Pancreas (tissue), 10 donors: ENCODE measurements at regions not wholly inside any gene's neighbourhood (a gene's known extent, or its start where the extent isn't known, plus 50 kb on each side); places are given as distances from the start of the nearest gene placed in this dataset.

Source experiments
- ATAC-seq, 4 donors: fragments of 200-7000 bp; cut with Tn5 transposase; one replicate each; pipeline versions ENCODE4 v1.8.0 to v1.9.1; 2020; ENCODE audit warnings: mild to moderate bottlenecking in 4 of 4, moderate library complexity in 4 of 4
- DNase-seq, 6 donors: peaks; one replicate each; pipeline ENCODE4 v3.0.0-alpha.2; 2020
- FAIRE-seq: peaks from 2 replicates; lab custom pipeline; 2012; peaks lifted over from hg19 to GRCh38; lab: Jason Lieb, UNC
- H3K27ac ChIP-seq, 4 donors: fragments of 200-600 bp; sonication (generic); 1 replicate in 3 of 4; 2 replicates in 1 of 4; pipeline versions ENCODE4 v1.5.0 to v1.8.0; 2020
- H3K27me3 ChIP-seq, 4 donors: fragments of 200-600 bp; one replicate each; pipeline ENCODE4 v1.8.0; 2021
- H3K36me3 ChIP-seq, 3 donors: fragments of 200-600 bp; sonication (generic) in 1 of 3; one replicate each; pipeline versions ENCODE4 v1.5.0 to v1.8.0; 2020 to 2021
- H3K4me1 ChIP-seq, 3 donors: fragments of 200-600 bp; one replicate each; pipeline ENCODE4 v1.8.0; 2021
- H3K4me3 ChIP-seq, 4 donors: fragments of 200-600 bp; sonication (generic) in 2 of 4; one replicate each; pipeline versions ENCODE4 v1.5.0 to v1.8.0; 2020 to 2021
- H3K9me3 ChIP-seq, 4 donors: fragments of 200-600 bp; one replicate each; pipeline ENCODE4 v1.8.0; 2021
- WGBS, 2 donors: extraction: QIAGEN DNeasy Blood & Tissue Kit; methylation state at CpG; one replicate each; pipeline ENCODE4 v1.1.7; 2013; 5-methylcytosine and 5-hydroxymethylcytosine counted together
- intact Hi-C, 3 donors: fragments of 100-400 bp; cut with DNase I; formaldehyde crosslinking; loops; one replicate each; pipeline versions ENCODE4 v1.11.1 to v1.14.2; 2022
- TF ChIP-seq, protein P1 (sequence below), 4 donors: fragments of 200-600 bp; sonication (generic) in 3 of 4; IDR thresholded peaks; one replicate each; pipeline versions ENCODE4 v1.5.0 to v1.8.0; 2021; ENCODE audit warnings: antibody characterized with exemption in 4 of 4
- donor health status: healthy with polysubstance abuse.
- donor health status: DM: no; HTN: no; CAD: no; lungs with moderate emphysema.
- donor health status: DM: no; HTN: no; CAD: no.
- donor health status: control.
- donor health status: control.
- donor health status: Bipolar disorder and iron deficiency.
- donor health status: DM: yes; HTN: yes; CAD: no.
- donor health status: DM: no; HTN: no; CAD: no.
- donor health status: DM: no; HTN: no; CAD: no.
- donor health status: DM: yes; HTN: yes; CAD: no.

DNA sequence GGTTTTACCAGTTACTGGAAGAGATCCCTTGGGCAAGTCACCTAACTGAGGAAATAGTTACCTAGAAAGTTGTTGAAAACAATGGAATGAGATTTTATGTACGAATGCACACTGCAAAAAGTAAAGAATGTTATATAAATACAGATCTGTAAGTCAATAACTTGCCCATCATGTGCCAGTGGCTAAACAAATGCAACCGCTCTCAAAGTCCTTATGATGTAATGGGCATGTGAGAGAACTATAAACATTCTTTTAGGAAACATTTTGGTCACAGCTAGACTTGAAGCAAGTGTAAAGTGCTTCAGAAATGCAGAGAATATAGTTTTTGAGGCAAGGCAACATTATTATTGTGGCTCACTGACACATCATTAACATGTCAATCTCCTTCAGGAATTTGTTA is 1044.5 kb downstream of the TUSC7 start:
- Histone ChIP-seq H3K27ac (no peak overlapping the region), H3K9me3 (no peaks in the 10 kb centered on the region), H3K4me3 (no peak overlapping the region), H3K4me1 (no peaks in the 10 kb centered on the region), H3K36me3 (no peaks in the 10 kb centered on the region), H3K27me3 (no peaks in the 10 kb centered on the region)
- ATAC-seq (no peak), DNase-seq (no peak), FAIRE-seq (no peak)
- 50 to 55% methylated on average over 2 of the region's 2 CpGs for WGBS, 2 donors
- intact Hi-C loops = no loop called here
- TF ChIP-seq, protein P1, sequence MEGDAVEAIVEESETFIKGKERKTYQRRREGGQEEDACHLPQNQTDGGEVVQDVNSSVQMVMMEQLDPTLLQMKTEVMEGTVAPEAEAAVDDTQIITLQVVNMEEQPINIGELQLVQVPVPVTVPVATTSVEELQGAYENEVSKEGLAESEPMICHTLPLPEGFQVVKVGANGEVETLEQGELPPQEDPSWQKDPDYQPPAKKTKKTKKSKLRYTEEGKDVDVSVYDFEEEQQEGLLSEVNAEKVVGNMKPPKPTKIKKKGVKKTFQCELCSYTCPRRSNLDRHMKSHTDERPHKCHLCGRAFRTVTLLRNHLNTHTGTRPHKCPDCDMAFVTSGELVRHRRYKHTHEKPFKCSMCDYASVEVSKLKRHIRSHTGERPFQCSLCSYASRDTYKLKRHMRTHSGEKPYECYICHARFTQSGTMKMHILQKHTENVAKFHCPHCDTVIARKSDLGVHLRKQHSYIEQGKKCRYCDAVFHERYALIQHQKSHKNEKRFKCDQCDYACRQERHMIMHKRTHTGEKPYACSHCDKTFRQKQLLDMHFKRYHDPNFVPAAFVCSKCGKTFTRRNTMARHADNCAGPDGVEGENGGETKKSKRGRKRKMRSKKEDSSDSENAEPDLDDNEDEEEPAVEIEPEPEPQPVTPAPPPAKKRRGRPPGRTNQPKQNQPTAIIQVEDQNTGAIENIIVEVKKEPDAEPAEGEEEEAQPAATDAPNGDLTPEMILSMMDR (IDR thresholded peaks at IDR 0.05) = no peak

DNA sequence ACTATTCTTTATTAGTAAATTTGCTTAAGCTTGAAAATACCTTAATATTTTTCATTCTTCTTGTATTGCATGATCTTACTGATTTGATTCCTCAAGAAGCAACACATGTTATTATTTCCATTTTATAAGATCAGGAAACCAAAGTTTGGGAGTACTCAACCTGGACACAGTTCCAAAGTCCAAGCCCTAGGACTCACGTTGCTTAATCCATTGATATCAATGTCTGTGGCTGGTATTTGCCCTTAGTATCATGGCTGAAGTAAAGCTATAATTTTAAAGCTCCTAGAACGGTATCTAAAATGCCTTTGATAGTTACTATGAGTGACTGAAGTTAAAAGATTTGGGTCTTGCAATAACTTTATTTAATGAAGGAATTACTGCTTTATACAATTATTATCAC is 1045.3 kb downstream of the TUSC7 start:
- no peak overlapping the region for H3K4me3 ChIP-seq
- ATAC-seq = no peak
- H3K27me3 ChIP-seq = no peaks in the 10 kb centered on the region
- intact Hi-C loops = no loop called here
- DNase-seq = no peak
- H3K9me3 ChIP-seq = no peaks in the 10 kb centered on the region
- no peaks in the 10 kb centered on the region for H3K4me1 ChIP-seq
- no peaks in the 10 kb centered on the region for H3K36me3 ChIP-seq
- TF ChIP-seq, protein P1 (IDR thresholded peaks at IDR 0.05) = no peak
- H3K27ac ChIP-seq = no peak overlapping the region
- 20 to 42% methylated on average over 2 of the region's 2 CpGs for WGBS, 2 donors
- no peak for FAIRE-seq

DNA sequence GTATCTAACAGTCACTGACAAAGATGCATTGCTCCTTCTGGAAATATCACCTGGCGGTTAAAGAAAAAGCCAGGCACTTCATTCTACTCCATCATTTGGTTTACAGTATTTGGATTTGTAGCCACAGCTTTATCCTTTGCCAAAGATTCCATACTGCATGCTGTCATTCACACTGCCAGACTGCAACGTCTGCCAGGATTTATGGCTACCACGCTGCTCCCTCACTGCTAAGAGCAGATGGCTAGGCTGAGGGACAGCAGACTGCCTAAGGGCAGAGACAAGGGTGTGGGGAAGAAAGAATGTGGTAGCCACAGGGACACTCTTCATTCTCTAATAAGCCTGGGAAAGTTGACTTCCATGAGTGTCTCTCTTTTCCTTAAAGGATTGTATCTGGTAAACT is 1047.0 kb downstream of the TUSC7 start:
- H3K36me3 ChIP-seq = no peaks in the 10 kb centered on the region
- no peak for ATAC-seq
- no peaks in the 10 kb centered on the region for H3K9me3 ChIP-seq
- 56 to 59% methylated on average over 3 of the region's 3 CpGs for WGBS, 2 donors
- no peak overlapping the region for H3K4me3 ChIP-seq
- intact Hi-C loops = no loop called here
- TF ChIP-seq, protein P1 (IDR thresholded peaks at IDR 0.05) = no peak
- no peaks in the 10 kb centered on the region for H3K4me1 ChIP-seq
- DNase-seq = no peak
- H3K27ac ChIP-seq = no peak overlapping the region
- no peak for FAIRE-seq
- no peaks in the 10 kb centered on the region for H3K27me3 ChIP-seq

DNA sequence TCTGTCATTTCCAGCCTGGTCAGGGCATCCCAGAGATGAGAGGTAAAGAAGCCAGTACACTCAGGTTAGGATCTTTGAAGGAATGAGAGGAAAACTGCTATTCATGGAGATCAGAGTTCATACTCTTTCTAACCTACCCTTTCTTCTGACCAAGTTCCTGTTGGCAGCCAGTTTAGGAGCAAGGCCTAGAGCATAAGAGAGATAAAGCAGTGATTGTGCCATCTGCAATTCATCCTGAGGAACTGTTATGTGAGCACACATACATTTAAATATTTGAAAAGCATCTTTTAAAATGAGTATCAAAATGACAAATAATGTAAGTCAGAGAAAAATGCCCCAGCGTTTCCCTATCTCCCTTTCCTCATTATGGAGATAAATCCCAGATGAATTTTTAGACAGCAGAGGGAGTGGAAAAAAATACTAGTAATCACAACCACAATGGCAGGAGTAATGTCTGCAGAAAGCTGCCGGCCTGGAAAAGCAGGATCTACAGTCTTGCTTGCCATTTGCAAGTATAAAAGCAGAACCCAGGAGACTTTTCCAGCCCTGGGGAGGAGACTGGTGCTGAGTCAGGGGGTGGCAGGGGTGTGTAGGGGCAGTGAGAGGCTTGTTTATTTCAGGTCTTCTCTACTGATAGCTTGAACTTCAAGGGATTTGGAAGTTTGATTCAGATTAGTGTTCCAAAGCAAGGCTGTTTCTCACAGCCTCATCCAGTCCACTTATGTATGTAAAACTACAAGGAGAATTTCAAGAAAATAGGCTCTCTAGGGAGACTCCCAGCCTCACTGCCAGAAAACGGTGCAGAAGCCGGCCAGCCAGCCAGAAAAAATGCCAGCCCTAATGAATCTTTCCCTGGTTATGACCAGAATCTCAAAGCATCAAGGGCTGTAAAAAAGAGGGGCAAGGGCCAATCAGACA is 1052.4 kb downstream of the TUSC7 start:
- no peaks in the 10 kb centered on the region for H3K27me3 ChIP-seq
- no peak for ATAC-seq
- WGBS, 2 donors = 40 to 58% methylated on average over 4 of the region's 4 CpGs
- no peak overlapping the region for H3K4me3 ChIP-seq
- TF ChIP-seq, protein P1 (IDR thresholded peaks at IDR 0.05) = no peak
- no peak overlapping the region for H3K27ac ChIP-seq
- FAIRE-seq = no peak
- H3K36me3 ChIP-seq = no peaks in the 10 kb centered on the region
- no peaks in the 10 kb centered on the region for H3K9me3 ChIP-seq
- intact Hi-C loops = no loop called here
- no peaks in the 10 kb centered on the region for H3K4me1 ChIP-seq
- DNase-seq = no peak

DNA sequence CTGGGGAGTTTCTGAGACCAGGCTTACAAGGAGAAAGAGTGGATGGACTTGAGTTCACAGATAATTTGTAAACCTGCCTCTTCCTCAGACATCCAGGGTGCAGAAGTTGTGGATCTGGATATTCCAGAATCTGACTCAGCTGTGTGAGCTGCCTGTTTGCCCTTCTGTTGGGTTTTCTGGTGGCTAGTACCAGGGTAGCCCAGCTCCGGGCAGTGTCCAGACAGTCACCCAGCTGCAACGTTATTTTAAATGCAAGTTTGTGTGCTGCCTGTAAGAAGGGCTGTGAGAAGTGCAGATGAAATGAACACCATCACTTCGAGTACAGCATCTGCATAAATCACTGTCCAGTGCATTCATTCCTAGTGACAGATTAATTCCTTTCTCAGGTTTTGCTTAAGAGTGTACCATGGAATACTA is 1053.0 kb downstream of the TUSC7 start:
- FAIRE-seq = no peak
- no peak overlapping the region for H3K27ac ChIP-seq
- DNase-seq = no peak
- no peaks in the 10 kb centered on the region for H3K27me3 ChIP-seq
- TF ChIP-seq, protein P1 (IDR thresholded peaks at IDR 0.05) = no peak
- H3K4me1 ChIP-seq = no peaks in the 10 kb centered on the region
- no peaks in the 10 kb centered on the region for H3K9me3 ChIP-seq
- no peak for ATAC-seq
- intact Hi-C loops = no loop called here
- WGBS, 2 donors = 22 to 28% methylated on average over 3 of the region's 3 CpGs
- no peaks in the 10 kb centered on the region for H3K36me3 ChIP-seq
- no peak overlapping the region for H3K4me3 ChIP-seq
